ENCODE measurements at regions not wholly inside any gene's neighbourhood (a gene's known extent, or its start where the extent isn't known, plus 50 kb on each side); places are given as distances from the start of the nearest gene placed in this dataset.

- H3K9me3 ChIP-seq, result no peaks in the 10 kb centered on the region
- H4K20me1 ChIP-seq (ENCODE audit: insufficient read depth), result no peaks in the 10 kb centered on the region
- no peaks in the 10 kb centered on the region for H3F3A ChIP-seq (replicated peaks; ENCODE audit: insufficient read depth)
- ChIA-PET POLR2A (no interaction called here), CTCF (interaction anchor here (1.4 kb wide), 1 partner anchor 602 kb away, joined by 5 read pairs; no protein-coding TSS in a partner anchor)
- no peaks in the 10 kb centered on the region for H3K79me2 ChIP-seq (ENCODE audit: insufficient read depth)
- no peaks in the 10 kb centered on the region for H3K27me3 ChIP-seq (ENCODE audit: insufficient read depth)
- 80% methylated on average over 6 of the region's 6 CpGs for WGBS (ENCODE audit: low lambda C conversion rate)
- TF ChIP-seq PBX3 (IDR thresholded peaks at IDR 0.05) (no peak), GATA2 (CRISPR knock-in tag; IDR thresholded peaks at IDR 0.05) (no peak), CHD2 (IDR thresholded peaks at IDR 0.05; ENCODE audit: low read length, partially characterized antibody) (no peak), ELF1 (IDR thresholded peaks at IDR 0.05) (no peak), FOSL2 (IDR thresholded peaks at IDR 0.05; ENCODE audit: borderline replicate concordance, low read depth) (no peak), EP300 (IDR thresholded peaks at IDR 0.05; ENCODE audit: borderline replicate concordance in 1 of 2, low read depth in 1 of 2, low read length in 1 of 2) (no peak), TAF1 (IDR thresholded peaks at IDR 0.05; ENCODE audit: borderline replicate concordance, low read depth, low read length) (no peak), SIN3A (IDR thresholded peaks at IDR 0.05; ENCODE audit: borderline replicate concordance, low read depth, low read length) (no peak), TCF12 (IDR thresholded peaks at IDR 0.05) (no peak), USF1 (IDR thresholded peaks at IDR 0.05; ENCODE audit: borderline replicate concordance, low read depth) (no peak), NRF1 (IDR thresholded peaks at IDR 0.05; ENCODE audit: low read depth, low read length) (no peak), GABPA (IDR thresholded peaks at IDR 0.05; ENCODE audit: low read depth) (no peak), POLR2AphosphoS5 (IDR thresholded peaks at IDR 0.05; ENCODE audit: low read depth, low read length) (no peak), ZBTB33 (IDR thresholded peaks at IDR 0.05; ENCODE audit: borderline replicate concordance, low read depth) (no peak)
- DNase-seq, result no peak
- H3K4me2 ChIP-seq, result no peak overlapping the region
- H3K9me2 ChIP-seq, result no peaks in the 10 kb centered on the region
- H3K4me3 ChIP-seq (ENCODE audit: low read depth in 2 of 2, low read length in 1 of 2), result no peak overlapping the region
- H3K9ac ChIP-seq, result no peak overlapping the region
- no peak overlapping the region for H3K27ac ChIP-seq (ENCODE audit: low read depth in 2 of 2, low read length in 1 of 2)
- H3K36me3 ChIP-seq (replicated peaks in 1 of 2; ENCODE audit: control insufficient read depth in 1 of 2, insufficient read depth in 2 of 2, low read length in 1 of 2), result no peaks in the 10 kb centered on the region
- H2AFZ ChIP-seq (ENCODE audit: low read depth), result no peak overlapping the region
- peaks cover 0 to 6% of the 10 kb centered on the region in 2 experiments; a peak in 1 of 4 replicates for H3K4me1 ChIP-seq (ENCODE audit: control insufficient read depth in 1 of 2, insufficient read depth in 2 of 2, low read depth in 1 of 2, low read length in 1 of 2)
These were observed 580.6 kb upstream of the TBX3 start for GRCh38 chr12:115264605-115265004.

All from SK-N-SH (cell line).